Progenitor cell of endocrine pancreas (in vitro differentiated cells): ENCODE measurements at regions not wholly inside any gene's neighbourhood (a gene's known extent, or its start where the extent isn't known, plus 50 kb on each side); places are given as distances from the start of the nearest gene placed in this dataset.

ENCODE experiments used
- DNase-seq: peaks from one replicate; pipeline ENCODE4 v3.0.0; 2021; ENCODE audit warnings: low spot score; ENCODE audit not compliant: unreplicated experiment
- H3K27ac Mint-ChIP-seq: 2 replicates; pipeline ENCODE4 v1.8.0; 2021; ENCODE audit warnings: mild to moderate bottlenecking, moderate library complexity, mixed read lengths
- H3K27me3 Mint-ChIP-seq: 2 replicates; pipeline ENCODE4 v1.8.0; 2021; ENCODE audit warnings: mixed read lengths
- H3K36me3 Mint-ChIP-seq: 2 replicates; pipeline ENCODE4 v1.8.0; 2022; ENCODE audit warnings: mixed read lengths; ENCODE audit not compliant: insufficient read depth
- H3K4me1 Mint-ChIP-seq: 2 replicates; pipeline ENCODE4 v1.8.0; 2021; ENCODE audit warnings: low read depth, mixed read lengths
- H3K4me3 Mint-ChIP-seq: 2 replicates; pipeline ENCODE4 v1.8.0; 2021; ENCODE audit warnings: low read depth, mild to moderate bottlenecking, moderate library complexity, mixed read lengths
- H3K9me3 Mint-ChIP-seq: 2 replicates; pipeline ENCODE4 v1.8.0; 2021; ENCODE audit warnings: low read depth, mixed read lengths
- TF ChIP-seq, protein P1 (sequence below): fragments of 200-600 bp; sonication (generic); IDR thresholded peaks from one replicate; pipeline ENCODE4 v1.5.0; 2021; ENCODE audit warnings: antibody characterized with exemption, mild to moderate bottlenecking; ENCODE audit not compliant: unreplicated experiment

DNA sequence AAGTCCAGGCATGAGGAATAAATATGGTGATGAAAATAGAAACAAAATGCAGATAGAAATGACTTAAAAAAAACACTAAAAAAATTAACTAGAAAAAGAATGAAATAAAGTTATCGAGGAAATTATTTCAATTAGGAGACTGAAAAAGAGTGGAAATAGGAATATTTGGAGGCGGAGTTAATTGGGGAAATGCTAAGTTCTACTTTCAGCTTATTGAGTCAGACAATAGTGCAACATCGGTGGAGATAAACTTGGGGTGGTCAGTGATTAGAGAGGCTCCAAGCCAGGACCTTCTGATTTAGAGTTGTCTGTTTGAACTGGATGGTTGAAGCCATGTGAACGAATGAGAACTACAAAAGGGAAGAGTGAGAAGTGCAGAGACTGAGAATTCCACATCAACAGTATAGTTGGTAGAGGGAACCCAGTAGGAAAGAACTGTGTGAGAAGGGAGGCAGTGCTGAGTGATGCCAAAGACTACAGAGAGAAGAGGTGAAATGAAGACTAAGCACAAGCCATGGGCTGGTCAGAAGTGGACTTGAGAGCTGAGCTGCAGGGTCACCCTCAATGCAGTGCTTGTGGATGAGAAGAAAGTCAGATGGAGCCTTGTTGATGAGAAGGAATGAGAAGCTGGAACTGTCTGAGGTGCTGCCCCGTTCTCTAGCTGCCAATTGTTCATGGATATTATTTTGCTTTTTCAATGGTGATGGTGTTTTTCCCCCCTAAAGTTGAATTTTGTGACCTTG lies 160.7 kb downstream of the ICE1 start:
- Mint-ChIP-seq H3K4me1 (peaks cover 13% of the 10 kb centered on the region), H3K36me3 (no peaks in the 10 kb centered on the region), H3K27ac (no peak overlapping the region), H3K4me3 (no peak overlapping the region), H3K27me3 (no peaks in the 10 kb centered on the region), H3K9me3 (no peaks in the 10 kb centered on the region)
- TF ChIP-seq, protein P1, sequence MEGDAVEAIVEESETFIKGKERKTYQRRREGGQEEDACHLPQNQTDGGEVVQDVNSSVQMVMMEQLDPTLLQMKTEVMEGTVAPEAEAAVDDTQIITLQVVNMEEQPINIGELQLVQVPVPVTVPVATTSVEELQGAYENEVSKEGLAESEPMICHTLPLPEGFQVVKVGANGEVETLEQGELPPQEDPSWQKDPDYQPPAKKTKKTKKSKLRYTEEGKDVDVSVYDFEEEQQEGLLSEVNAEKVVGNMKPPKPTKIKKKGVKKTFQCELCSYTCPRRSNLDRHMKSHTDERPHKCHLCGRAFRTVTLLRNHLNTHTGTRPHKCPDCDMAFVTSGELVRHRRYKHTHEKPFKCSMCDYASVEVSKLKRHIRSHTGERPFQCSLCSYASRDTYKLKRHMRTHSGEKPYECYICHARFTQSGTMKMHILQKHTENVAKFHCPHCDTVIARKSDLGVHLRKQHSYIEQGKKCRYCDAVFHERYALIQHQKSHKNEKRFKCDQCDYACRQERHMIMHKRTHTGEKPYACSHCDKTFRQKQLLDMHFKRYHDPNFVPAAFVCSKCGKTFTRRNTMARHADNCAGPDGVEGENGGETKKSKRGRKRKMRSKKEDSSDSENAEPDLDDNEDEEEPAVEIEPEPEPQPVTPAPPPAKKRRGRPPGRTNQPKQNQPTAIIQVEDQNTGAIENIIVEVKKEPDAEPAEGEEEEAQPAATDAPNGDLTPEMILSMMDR: no peak
- DNase-seq: no peak

DNA sequence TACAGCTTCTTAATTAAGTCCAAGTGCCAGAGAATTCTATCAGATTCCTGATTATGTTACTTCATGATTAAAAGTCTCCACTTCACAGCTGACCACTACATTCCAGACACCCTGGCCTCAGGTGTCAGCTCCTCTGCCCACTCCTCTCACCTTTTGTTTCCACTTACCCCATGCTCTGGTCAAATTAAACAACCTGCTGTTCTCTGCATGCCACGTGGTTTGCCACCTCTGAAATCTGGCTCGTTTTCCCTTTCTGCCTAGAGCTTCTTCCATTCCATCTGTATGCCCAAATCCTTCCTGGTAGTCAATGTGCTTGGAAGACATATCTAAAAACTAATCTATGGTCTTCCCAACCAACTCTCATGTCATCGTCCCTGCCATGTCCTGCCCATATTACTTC lies 158.6 kb downstream of the ICE1 start:
- no peak for DNase-seq
- Mint-ChIP-seq H3K9me3 (no peaks in the 10 kb centered on the region), H3K4me3 (no peak overlapping the region), H3K36me3 (no peaks in the 10 kb centered on the region), H3K27ac (no peak overlapping the region), H3K27me3 (no peaks in the 10 kb centered on the region), H3K4me1 (peaks cover 2% of the 10 kb centered on the region)
- TF ChIP-seq, protein P1: no peak

DNA sequence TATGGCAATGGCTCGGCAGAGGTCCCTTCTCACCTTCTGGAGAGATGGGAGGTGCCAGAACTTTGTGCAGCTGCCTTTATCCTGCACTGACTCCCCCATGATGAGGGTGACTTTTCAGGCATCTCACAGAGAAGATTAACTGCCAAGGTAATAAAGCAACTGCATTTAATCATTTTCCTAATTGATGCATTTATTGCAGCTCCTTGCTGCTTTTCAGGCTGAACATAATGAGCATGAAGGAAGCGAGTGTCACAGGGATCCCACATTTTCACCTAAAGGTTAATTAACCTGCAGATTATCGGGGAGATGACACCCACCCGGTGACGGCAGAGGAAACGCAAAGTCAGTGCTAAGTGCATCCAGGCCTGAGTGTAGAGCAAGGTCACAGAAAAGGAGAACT lies 154.3 kb downstream of the ICE1 start:
- TF ChIP-seq, protein P1: no peak
- H3K4me3 Mint-ChIP-seq: no peak overlapping the region
- H3K27me3 Mint-ChIP-seq: peaks cover 15% of the 10 kb centered on the region
- no peaks in the 10 kb centered on the region for H3K36me3 Mint-ChIP-seq
- H3K9me3 Mint-ChIP-seq: no peaks in the 10 kb centered on the region
- no peak overlapping the region for H3K27ac Mint-ChIP-seq
- no peaks in the 10 kb centered on the region for H3K4me1 Mint-ChIP-seq
- no peak for DNase-seq

DNA sequence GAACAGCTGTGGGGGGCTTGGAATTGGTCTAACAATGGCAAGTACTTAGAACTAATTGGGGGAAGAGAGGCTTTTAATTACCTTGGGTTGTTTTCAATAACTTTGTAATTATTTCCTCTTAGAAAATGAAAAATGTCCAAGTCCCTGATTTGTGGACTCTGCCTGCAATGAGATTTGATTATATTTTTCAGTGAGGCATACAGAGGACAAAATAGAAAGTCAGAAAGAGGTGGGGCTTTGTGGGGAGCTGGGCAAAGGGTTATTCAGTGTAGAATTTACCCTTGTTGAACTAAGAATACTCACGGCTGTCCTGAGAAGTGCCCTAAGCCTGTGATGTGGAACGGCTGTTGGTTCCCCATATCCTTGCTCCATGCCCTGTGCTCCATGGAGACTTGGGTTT lies 153.0 kb downstream of the ICE1 start:
- Mint-ChIP-seq H3K36me3 (no peaks in the 10 kb centered on the region), H3K9me3 (no peaks in the 10 kb centered on the region), H3K4me1 (no peaks in the 10 kb centered on the region), H3K27ac (no peak overlapping the region), H3K27me3 (peaks cover 15% of the 10 kb centered on the region), H3K4me3 (no peak overlapping the region)
- DNase-seq: no peak
- TF ChIP-seq, protein P1: no peak

DNA sequence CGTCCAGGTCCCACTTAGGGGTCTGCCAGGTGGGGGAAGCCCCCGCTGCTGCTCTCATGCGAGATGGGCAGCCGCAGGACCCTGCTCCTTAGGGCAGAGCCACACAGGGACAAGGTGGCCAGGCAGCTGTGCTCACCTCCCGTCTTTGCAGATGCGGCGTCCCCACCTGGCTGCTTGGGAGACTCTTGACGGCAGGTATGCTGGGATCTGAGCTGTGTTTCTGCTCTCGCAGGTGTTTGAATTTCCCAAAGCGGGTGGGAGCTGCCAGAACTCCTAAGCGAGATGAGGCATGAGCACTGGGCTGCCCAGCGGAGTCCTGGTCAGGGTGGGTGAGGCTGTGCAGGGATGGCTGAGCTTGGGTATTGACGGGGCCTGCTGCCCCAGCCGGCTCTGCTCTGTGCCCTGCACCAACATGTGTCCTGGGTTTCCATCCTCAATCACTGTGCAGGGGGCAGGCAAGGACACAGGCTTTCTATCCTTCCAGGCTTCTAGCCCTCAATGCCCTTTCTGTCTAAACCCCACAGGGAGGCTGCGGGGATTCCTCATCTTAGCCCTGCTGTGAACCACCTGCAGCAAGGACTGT lies 151.4 kb downstream of the ICE1 start:
- Mint-ChIP-seq H3K27me3 (peaks cover 18% of the 10 kb centered on the region), H3K4me3 (no peak overlapping the region), H3K9me3 (no peaks in the 10 kb centered on the region), H3K27ac (no peak overlapping the region), H3K36me3 (no peaks in the 10 kb centered on the region), H3K4me1 (no peaks in the 10 kb centered on the region)
- TF ChIP-seq, protein P1: no peak
- no peak for DNase-seq
